Immature natural killer cell (primary cell): ENCODE measurements at regions not wholly inside any gene's neighbourhood (a gene's known extent, or its start where the extent isn't known, plus 50 kb on each side); places are given as distances from the start of the nearest gene placed in this dataset.
A peak's percentile ranks its signal among the peaks of the same experiment; 100 is the strongest.
"Not testable (repeated sequence)": the region's sequence is repeated elsewhere in the genome, so short reads cannot be mapped to it uniquely, and the experiment has no call there.

Source experiments
- DNase-seq, 3 donors: peaks; one replicate each; pipeline ENCODE4 v3.0.0; 2022; ENCODE audit warnings: mixed read lengths in 1 of 3
- H3K27ac Mint-ChIP-seq, 6 donors: one replicate each; pipeline ENCODE4 v1.8.0; 2020; ENCODE audit warnings: mixed read lengths in 6 of 6, mild to moderate bottlenecking in 5 of 6, inconsistent platforms in 4 of 6, moderate library complexity in 3 of 6
- H3K27me3 Mint-ChIP-seq, 3 donors: one replicate each; pipeline ENCODE4 v1.8.0; 2020 to 2021; ENCODE audit warnings: low read depth in 3 of 3, mild to moderate bottlenecking in 3 of 3, mixed read lengths in 3 of 3, moderate library complexity in 3 of 3, inconsistent platforms in 1 of 3
- H3K36me3 Mint-ChIP-seq, 3 donors: one replicate each; pipeline ENCODE4 v1.8.0; 2020; ENCODE audit warnings: mixed read lengths in 3 of 3, inconsistent platforms in 2 of 3, mild to moderate bottlenecking in 2 of 3
- H3K4me1 Mint-ChIP-seq, 2 donors: one replicate each; pipeline ENCODE4 v1.8.0; 2020; ENCODE audit warnings: inconsistent platforms in 2 of 2, mild to moderate bottlenecking in 2 of 2, mixed read lengths in 2 of 2, moderate library complexity in 1 of 2
- H3K4me3 Mint-ChIP-seq, 5 donors: one replicate each; pipeline ENCODE4 v1.8.0; 2020; ENCODE audit warnings: mild to moderate bottlenecking in 5 of 5, mixed read lengths in 5 of 5, inconsistent platforms in 3 of 5, moderate library complexity in 3 of 5
- H3K9me3 Mint-ChIP-seq, 6 donors: one replicate each; pipeline ENCODE4 v1.8.0; 2020; ENCODE audit warnings: mild to moderate bottlenecking in 6 of 6, mixed read lengths in 6 of 6, inconsistent platforms in 4 of 6, moderate library complexity in 3 of 6

DNA sequence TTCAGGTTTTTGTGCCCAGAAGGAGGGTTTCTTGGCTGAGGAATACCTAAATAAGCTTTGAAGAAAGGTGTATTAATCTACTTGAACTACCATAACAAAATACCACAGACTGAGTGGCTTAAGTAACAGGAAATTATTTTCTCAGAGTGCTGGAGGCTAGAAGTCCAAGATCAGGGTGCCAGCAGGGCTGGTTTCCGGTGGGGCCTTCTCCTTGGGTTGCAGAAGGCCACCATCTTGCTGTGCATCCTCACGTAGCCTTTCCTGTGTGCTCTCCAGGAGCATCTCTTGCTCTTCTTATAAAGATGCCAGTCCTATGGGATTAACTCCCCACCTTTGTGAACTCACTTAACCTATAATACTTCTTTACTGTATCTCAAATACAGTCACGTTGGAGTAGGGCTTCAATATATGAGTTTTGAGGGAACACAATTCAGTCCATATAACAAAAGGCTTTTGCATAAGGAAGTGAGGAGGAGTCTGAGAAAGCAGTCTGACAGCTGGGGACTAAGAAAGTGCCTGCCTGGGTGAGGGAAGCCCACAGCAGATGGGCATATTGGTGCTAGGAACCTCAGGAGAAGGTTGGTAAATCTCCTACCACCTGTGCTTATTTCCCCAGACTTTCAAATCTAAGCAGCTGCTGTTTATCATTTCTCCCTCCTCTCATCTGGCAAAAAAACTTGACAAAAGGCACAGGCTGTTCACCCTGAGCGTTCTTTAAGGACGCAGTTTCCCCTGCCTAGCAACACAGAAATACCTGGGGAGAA lies 89.6 kb upstream of the CBLB start:
- no peak for DNase-seq
- Mint-ChIP-seq H3K4me1 (no peaks in the 10 kb centered on the region), H3K36me3 (peaks cover 0 to 2% (median 0%) of the 10 kb centered on the region in 3 donors), H3K27ac (no peak overlapping the region), H3K9me3 (no peaks in the 10 kb centered on the region), H3K4me3 (no peak overlapping the region), H3K27me3 (peaks cover 0 to 1% (median 0%) of the 10 kb centered on the region in 3 donors)

GRCh38 chr3:105959851-105960250 lies 91.0 kb upstream of the CBLB start:
- Mint-ChIP-seq H3K9me3 (no peaks in the 10 kb centered on the region), H3K27ac (no peak overlapping the region), H3K4me1 (no peaks in the 10 kb centered on the region), H3K36me3 (peaks cover 0 to 2% (median 0%) of the 10 kb centered on the region in 3 donors), H3K4me3 (no peak overlapping the region), H3K27me3 (no peaks in the 10 kb centered on the region)
- DNase-seq, result no peak

GRCh38 chr3:105960381-105960780 lies 91.6 kb upstream of the CBLB start:
- Mint-ChIP-seq H3K9me3 (no peaks in the 10 kb centered on the region), H3K4me1 (no peaks in the 10 kb centered on the region), H3K36me3 (peaks cover 0 to 2% (median 0%) of the 10 kb centered on the region in 3 donors), H3K27me3 (no peaks in the 10 kb centered on the region), H3K4me3 (no peak overlapping the region), H3K27ac (no peak overlapping the region)
- DNase-seq, result no peak

- no peak for DNase-seq
- Mint-ChIP-seq H3K4me3 (no peak overlapping the region), H3K4me1 (no peaks in the 10 kb centered on the region), H3K36me3 (peaks cover 0 to 2% (median 0%) of the 10 kb centered on the region in 3 donors), H3K27me3 (no peaks in the 10 kb centered on the region), H3K27ac (no peak overlapping the region), H3K9me3 (no peaks in the 10 kb centered on the region)
These were observed 94.3 kb upstream of the CBLB start for GRCh38 chr3:105963161-105963560.

DNA sequence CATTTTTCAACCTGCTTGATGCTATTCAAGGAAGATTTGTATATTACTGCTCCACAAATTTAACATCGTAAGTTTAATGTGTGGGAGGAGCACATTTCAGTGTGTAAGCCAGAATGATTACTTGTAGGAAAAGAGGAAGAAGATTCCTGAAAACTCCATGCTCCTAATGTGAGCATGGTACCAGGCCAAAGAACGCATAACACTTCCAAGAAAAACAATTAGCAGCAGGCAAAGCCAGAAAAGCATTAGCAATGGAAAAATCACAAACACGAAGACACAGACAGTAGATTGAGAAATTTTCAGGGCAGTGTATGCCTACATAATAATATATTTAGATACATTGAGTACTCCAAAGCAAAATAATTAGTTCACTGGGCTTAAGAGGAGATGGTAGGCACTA lies 96.6 kb upstream of the CBLB start:
- H3K4me1 Mint-ChIP-seq, result no peaks in the 10 kb centered on the region

GRCh38 chr3:105967117-105967516 lies 98.3 kb upstream of the CBLB start:
- Mint-ChIP-seq H3K4me1 (no peaks in the 10 kb centered on the region), H3K4me3 (no peak overlapping the region), H3K27me3 (no peaks in the 10 kb centered on the region), H3K9me3 (peaks cover 4 to 16% (median 11%) of the 10 kb centered on the region in 6 donors), H3K27ac (no peak overlapping the region), H3K36me3 (peaks cover 9 to 13% (median 11%) of the 10 kb centered on the region in 3 donors)
- no peak for DNase-seq

More for the DNA sequence above, 96.6 kb upstream of the CBLB start:
- DNase-seq, result no peak
- Mint-ChIP-seq H3K27me3 (no peaks in the 10 kb centered on the region), H3K9me3 (peaks cover 0 to 3% (median 0%) of the 10 kb centered on the region in 6 donors), H3K27ac (no peak overlapping the region), H3K4me3 (no peak overlapping the region), H3K36me3 (no peaks in the 10 kb centered on the region)

- Mint-ChIP-seq H3K36me3 (peaks cover 10 to 17% (median 14%) of the 10 kb centered on the region in 3 donors), H3K27ac (no peak overlapping the region), H3K9me3 (peaks cover 7 to 20% (median 14%) of the 10 kb centered on the region in 6 donors), H3K27me3 (peaks cover 0 to 2% (median 0%) of the 10 kb centered on the region in 3 donors), H3K4me3 (no peak overlapping the region), H3K4me1 (no peaks in the 10 kb centered on the region)
- no peak for DNase-seq
These were observed 101.5 kb upstream of the CBLB start for GRCh38 chr3:105970283-105970682.

DNA sequence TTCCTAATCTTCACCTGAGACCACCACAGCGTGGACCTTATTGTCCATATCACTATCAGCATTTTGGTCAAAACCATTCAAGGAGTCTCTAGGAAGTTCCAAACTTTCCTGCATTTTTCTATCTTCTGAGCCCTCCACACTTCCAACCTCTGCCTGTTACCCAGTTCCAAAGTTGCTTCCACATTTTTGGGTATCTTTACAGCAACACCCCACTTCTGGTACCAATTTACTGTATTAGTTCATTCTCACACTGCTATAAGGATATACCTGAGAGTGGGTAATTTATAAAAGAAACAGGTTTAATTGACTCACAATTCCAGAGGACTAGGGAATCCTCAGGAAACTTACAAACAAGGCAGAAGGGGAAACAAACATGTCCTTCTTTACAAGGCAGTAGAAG lies 103.3 kb upstream of the CBLB start:
- H3K4me1 Mint-ChIP-seq, result no peaks in the 10 kb centered on the region
- peaks cover 0 to 2% (median 0%) of the 10 kb centered on the region in 3 donors for H3K27me3 Mint-ChIP-seq
- no peak overlapping the region for H3K4me3 Mint-ChIP-seq
- no peak for DNase-seq
- H3K9me3 Mint-ChIP-seq, result peaks cover 7 to 20% (median 14%) of the 10 kb centered on the region in 6 donors
- no peak overlapping the region for H3K27ac Mint-ChIP-seq
- peaks cover 10 to 17% (median 14%) of the 10 kb centered on the region in 3 donors for H3K36me3 Mint-ChIP-seq

- Mint-ChIP-seq H3K9me3 (peaks cover 7 to 20% (median 14%) of the 10 kb centered on the region in 6 donors), H3K4me3 (no peak overlapping the region), H3K4me1 (no peaks in the 10 kb centered on the region), H3K36me3 (peaks cover 10 to 17% (median 14%) of the 10 kb centered on the region in 3 donors), H3K27me3 (peaks cover 0 to 5% (median 0%) of the 10 kb centered on the region in 3 donors), H3K27ac (no peak overlapping the region)
- no peak for DNase-seq
These were observed 105.6 kb upstream of the CBLB start for GRCh38 chr3:105974381-105974780.

DNA sequence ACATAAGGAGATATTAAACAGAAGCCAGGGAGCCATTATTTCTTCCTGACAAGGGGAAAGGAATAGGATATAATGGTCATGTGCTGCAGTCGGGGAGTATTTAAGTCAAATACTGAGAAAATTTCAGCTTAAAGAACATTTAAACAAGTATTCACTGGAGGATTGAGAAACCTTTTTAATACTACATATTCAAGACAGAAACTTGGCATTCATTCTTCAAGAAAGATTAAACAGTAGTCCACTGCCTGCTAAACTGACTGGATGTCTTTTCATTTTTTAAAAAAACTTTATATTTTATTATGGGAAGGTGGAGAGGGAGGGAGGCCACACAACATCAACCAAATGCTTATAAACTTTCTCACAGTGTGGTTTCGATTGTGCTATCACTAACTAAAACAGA lies 107.4 kb upstream of the CBLB start:
- H3K4me1 Mint-ChIP-seq, result no peaks in the 10 kb centered on the region
- peaks cover 7 to 12% (median 11%) of the 10 kb centered on the region in 3 donors for H3K36me3 Mint-ChIP-seq
- no peak for DNase-seq
- H3K4me3 Mint-ChIP-seq, result no peak overlapping the region
- no peak overlapping the region for H3K27ac Mint-ChIP-seq
- peaks cover 0 to 5% (median 0%) of the 10 kb centered on the region in 3 donors for H3K27me3 Mint-ChIP-seq
- H3K9me3 Mint-ChIP-seq, result peaks cover 7 to 14% (median 11%) of the 10 kb centered on the region in 6 donors

GRCh38 chr3:105979961-105980360 lies 111.1 kb upstream of the CBLB start:
- no peaks in the 10 kb centered on the region for H3K36me3 Mint-ChIP-seq
- no peak overlapping the region for H3K27ac Mint-ChIP-seq
- DNase-seq, result no peak
- peaks cover 7 to 9% of the 10 kb centered on the region in 2 donors for H3K4me1 Mint-ChIP-seq
- no peak overlapping the region for H3K4me3 Mint-ChIP-seq
- H3K27me3 Mint-ChIP-seq, result peaks cover 0 to 2% (median 0%) of the 10 kb centered on the region in 3 donors
- peaks cover 0 to 2% (median 0%) of the 10 kb centered on the region in 6 donors for H3K9me3 Mint-ChIP-seq

DNA sequence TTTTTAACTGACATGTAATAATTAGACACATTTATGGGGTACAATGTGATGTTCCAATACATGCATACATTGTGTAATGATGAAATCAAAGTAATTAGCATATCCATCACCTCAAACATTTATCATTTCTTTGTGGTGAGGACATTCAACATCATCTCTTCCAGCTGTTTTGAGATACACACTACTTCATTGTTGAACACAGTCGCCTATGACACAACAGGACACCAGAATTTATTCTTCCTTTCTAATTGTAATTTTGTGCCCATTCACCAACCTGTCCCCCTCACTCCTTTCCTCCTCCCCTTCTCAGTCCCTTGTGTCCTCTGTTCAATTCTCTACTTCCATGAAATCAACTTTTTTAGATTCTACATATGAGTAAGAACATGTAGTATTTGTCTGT lies 113.4 kb upstream of the CBLB start:
- Mint-ChIP-seq H3K36me3 (no peaks in the 10 kb centered on the region), H3K4me3 (no peak overlapping the region), H3K27me3 (peaks cover 0 to 2% (median 0%) of the 10 kb centered on the region in 3 donors), H3K9me3 (peaks cover 0 to 2% (median 0%) of the 10 kb centered on the region in 6 donors), H3K27ac (no peak overlapping the region), H3K4me1 (peaks cover 14 to 23% of the 10 kb centered on the region in 2 donors)
- no peak for DNase-seq

GRCh38 chr3:105984837-105985236 lies 116.0 kb upstream of the CBLB start:
- H3K36me3 Mint-ChIP-seq, result peaks cover 0 to 6% (median 4%) of the 10 kb centered on the region in 3 donors
- H3K4me1 Mint-ChIP-seq, result peaks cover 30 to 45% of the 10 kb centered on the region in 2 donors
- no peak overlapping the region for H3K27ac Mint-ChIP-seq
- DNase-seq, result no peak
- H3K9me3 Mint-ChIP-seq, result peaks cover 0 to 2% (median 0%) of the 10 kb centered on the region in 6 donors
- H3K4me3 Mint-ChIP-seq, result peak overlapping the region in 1 of 5 donors; percentile 32
- H3K27me3 Mint-ChIP-seq, result peaks cover 0 to 3% (median 0%) of the 10 kb centered on the region in 3 donors

DNA sequence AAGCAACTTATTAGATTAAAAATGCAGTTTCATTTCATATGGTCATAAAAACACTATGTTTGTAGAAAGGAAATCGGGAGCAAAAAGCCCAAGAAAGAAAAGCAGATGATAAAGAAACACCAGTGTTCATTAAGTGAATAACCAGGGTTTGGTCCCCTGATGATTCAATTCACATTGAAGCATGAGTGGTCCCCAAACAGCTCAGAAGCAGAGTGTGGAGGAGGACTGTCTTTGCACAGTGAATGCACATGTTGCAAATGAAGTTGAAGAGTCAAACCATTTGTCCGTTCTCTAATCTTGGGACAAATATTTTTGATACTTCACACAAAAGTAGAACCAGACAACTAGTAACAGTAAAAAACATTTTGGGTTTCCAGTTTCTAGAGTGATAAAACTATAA lies 117.5 kb upstream of the CBLB start:
- not testable (repeated sequence) for H3K4me3 Mint-ChIP-seq, H3K27ac Mint-ChIP-seq, H3K27me3 Mint-ChIP-seq, DNase-seq
- Mint-ChIP-seq H3K36me3 (peaks cover 10 to 11% (median 10%) of the 10 kb centered on the region in 3 donors), H3K4me1 (peaks cover 30 to 45% of the 10 kb centered on the region in 2 donors), H3K9me3 (peaks cover 0 to 11% (median 4%) of the 10 kb centered on the region in 6 donors)
